GM23338 (cell line): ENCODE measurements at regions not wholly inside any gene's neighbourhood (a gene's known extent, or its start where the extent isn't known, plus 50 kb on each side); places are given as distances from the start of the nearest gene placed in this dataset.

ENCODE experiments used
- ATAC-seq: fragments of 200-7000 bp; cut with Tn5 transposase; 3 replicates; pipeline ENCODE4 v1.9.1; 2020
- DNase-seq: peaks from one replicate; pipeline ENCODE4 v3.0.0-alpha.2; 2015; ENCODE audit warnings: low spot score
- H2AFZ ChIP-seq: fragments of 200-600 bp; sonication (generic); 2 replicates; pipeline ENCODE4 v1.8.0; 2016; ENCODE audit warnings: antibody characterized with exemption, mild to moderate bottlenecking, moderate library complexity
- H3F3A ChIP-seq: fragments of 200-600 bp; sonication (generic); replicated peaks from 2 replicates; pipeline ENCODE4 v1.8.0; 2017; ENCODE audit warnings: antibody characterized with exemption, mixed run types, low read depth
- H3K27ac ChIP-seq: fragments of 200-600 bp; sonication (generic); 2 replicates; pipeline ENCODE4 v1.6.1; 2016; ENCODE audit warnings: low read depth
- H3K27me3 ChIP-seq: fragments of 200-600 bp; sonication (generic); 2 replicates; pipeline ENCODE4 v1.8.0; 2016; ENCODE audit warnings: mild to moderate bottlenecking, mixed run types, moderate library complexity; ENCODE audit not compliant: insufficient read depth
- H3K36me3 ChIP-seq: fragments of 200-600 bp; sonication (generic); 2 replicates; pipeline ENCODE4 v1.8.0; 2016; ENCODE audit warnings: mild to moderate bottlenecking; ENCODE audit not compliant: insufficient read depth
- H3K4me1 ChIP-seq: fragments of 200-600 bp; sonication (generic); 2 replicates; pipeline ENCODE4 v1.8.0; 2016; ENCODE audit warnings: mild to moderate bottlenecking, moderate library complexity; ENCODE audit not compliant: insufficient read depth
- H3K4me2 ChIP-seq: fragments of 200-600 bp; sonication (generic); 2 replicates; pipeline ENCODE4 v1.7.1; 2017; ENCODE audit warnings: mixed run types
- H3K4me3 ChIP-seq: fragments of 200-600 bp; sonication (generic); 2 replicates; pipeline ENCODE4 v1.6.1; 2016; ENCODE audit warnings: mixed run types
- H3K79me2 ChIP-seq: fragments of 200-600 bp; sonication (generic); replicated peaks from 2 replicates; pipeline ENCODE4 v1.8.0; 2017; ENCODE audit warnings: mild to moderate bottlenecking; ENCODE audit not compliant: insufficient read depth
- H3K9me2 ChIP-seq: fragments of 200-600 bp; sonication (generic); 2 replicates; pipeline ENCODE4 v1.8.0; 2017; ENCODE audit not compliant: insufficient read depth
- H4K20me1 ChIP-seq: fragments of 200-600 bp; sonication (generic); replicated peaks from 2 replicates; pipeline ENCODE4 v1.8.0; 2017; ENCODE audit warnings: mild to moderate bottlenecking; ENCODE audit not compliant: insufficient read depth
- H3K27ac Mint-ChIP-seq: 2 replicates; pipeline ENCODE4 v1.8.0; 2020; ENCODE audit warnings: inconsistent platforms, mild to moderate bottlenecking, moderate library complexity, mixed read lengths
- H3K27me3 Mint-ChIP-seq: 3 replicates; pipeline ENCODE4 v1.8.0; 2022; ENCODE audit warnings: low read depth, mild to moderate bottlenecking, moderate library complexity, mixed read lengths, inconsistent platforms; ENCODE audit not compliant: insufficient read depth, poor library complexity
- H3K36me3 Mint-ChIP-seq: 3 replicates; pipeline ENCODE4 v1.8.0; 2021; ENCODE audit warnings: low read depth, mild to moderate bottlenecking, inconsistent platforms, moderate library complexity, mixed read lengths
- H3K4me1 Mint-ChIP-seq: 3 replicates; pipeline ENCODE4 v1.8.0; 2020; ENCODE audit warnings: mild to moderate bottlenecking, inconsistent platforms, mixed read lengths
- H3K4me3 Mint-ChIP-seq: 3 replicates; pipeline ENCODE4 v1.8.0; 2021; ENCODE audit warnings: moderate library complexity, mild to moderate bottlenecking, inconsistent platforms, mixed read lengths
- H3K9me3 Mint-ChIP-seq: 3 replicates; pipeline ENCODE4 v1.8.0; 2020; ENCODE audit warnings: moderate library complexity, mild to moderate bottlenecking, inconsistent platforms, mixed read lengths
- CREB1 ChIP-seq: fragments of 250-450 bp; sonication (Bioruptor Pico); IDR thresholded peaks from 2 replicates; pipeline ENCODE4 v1.5.0; 2020; ENCODE audit warnings: low read depth, mild to moderate bottlenecking, moderate library complexity
- EZH2phosphoT487 ChIP-seq: fragments of 200-600 bp; sonication (generic); IDR thresholded peaks from one replicate; pipeline ENCODE4 v1.8.1; 2018; ENCODE audit warnings: antibody characterized with exemption; ENCODE audit not compliant: unreplicated experiment
- JUNB ChIP-seq: IDR thresholded peaks from one replicate; pipeline ENCODE4 v1.6.1; 2016; ENCODE audit warnings: antibody characterized with exemption; ENCODE audit not compliant: unreplicated experiment
- NANOG ChIP-seq: IDR thresholded peaks from 2 replicates; pipeline ENCODE4 v1.6.1; 2016; ENCODE audit warnings: antibody characterized with exemption, borderline replicate concordance
- STAT1 ChIP-seq: IDR thresholded peaks from one replicate; pipeline ENCODE4 v1.6.1; 2016; ENCODE audit warnings: antibody characterized with exemption; ENCODE audit not compliant: unreplicated experiment
- ZNF114 ChIP-seq: fragments of 250-450 bp; sonication (Bioruptor Pico); IDR thresholded peaks from 2 replicates; pipeline ENCODE4 v1.5.0; 2020; ENCODE audit warnings: mild to moderate bottlenecking, moderate library complexity
- ZNF331 ChIP-seq: fragments of 250-450 bp; sonication (Bioruptor Pico); IDR thresholded peaks from 2 replicates; pipeline ENCODE4 v1.5.0; 2020; ENCODE audit warnings: low read depth, mild to moderate bottlenecking, moderate library complexity
- TF ChIP-seq, protein P1 (sequence below): fragments of 250-450 bp; sonication (Bioruptor Pico); IDR thresholded peaks from 2 replicates; pipeline ENCODE4 v1.5.0; 2020; ENCODE audit warnings: mild to moderate bottlenecking, moderate library complexity

DNA sequence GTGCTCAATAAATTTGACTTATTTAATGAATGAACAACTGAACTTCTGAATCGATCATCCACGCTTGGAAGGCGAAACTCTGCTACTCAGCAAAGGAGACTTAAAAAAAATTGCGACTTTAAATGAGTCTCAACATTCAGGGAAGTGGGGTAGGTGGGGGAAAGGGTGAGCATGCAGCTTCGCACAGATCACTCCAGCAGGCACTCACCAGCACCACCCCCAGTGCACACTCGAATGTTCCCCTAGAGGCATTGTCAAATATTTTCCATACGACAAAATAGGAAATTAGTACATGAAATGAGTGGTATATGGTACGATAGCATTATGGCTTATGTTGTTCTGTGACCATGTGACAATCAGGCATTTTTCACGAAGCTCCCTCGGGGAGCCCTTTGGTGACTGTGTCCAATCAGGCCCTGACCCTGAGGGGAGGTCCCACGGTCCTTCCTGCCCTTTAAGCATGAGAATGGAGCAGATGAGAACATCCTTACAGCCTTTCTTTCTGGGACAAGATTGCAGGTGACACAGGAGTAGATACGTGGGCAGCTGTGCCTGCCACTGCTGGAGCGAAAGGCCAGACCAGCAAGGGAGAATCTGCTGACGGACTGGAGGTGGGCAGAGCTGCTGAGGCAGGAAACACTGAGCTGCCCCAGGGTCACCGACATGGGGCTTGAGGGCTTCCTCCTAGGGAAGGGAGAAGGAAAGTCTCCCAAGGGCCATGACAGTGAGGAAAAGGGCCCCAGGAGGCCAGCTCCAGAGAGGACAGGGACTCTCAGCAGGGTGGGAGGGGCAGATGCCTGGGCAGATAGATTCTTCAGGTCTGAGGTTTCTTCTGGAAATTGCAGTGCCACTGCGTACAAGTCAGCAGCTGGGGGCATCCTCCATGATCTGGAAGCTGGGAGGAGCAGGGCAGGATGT is 101.3 kb upstream of the ID2 start (continued):
- TF ChIP-seq, protein P1, sequence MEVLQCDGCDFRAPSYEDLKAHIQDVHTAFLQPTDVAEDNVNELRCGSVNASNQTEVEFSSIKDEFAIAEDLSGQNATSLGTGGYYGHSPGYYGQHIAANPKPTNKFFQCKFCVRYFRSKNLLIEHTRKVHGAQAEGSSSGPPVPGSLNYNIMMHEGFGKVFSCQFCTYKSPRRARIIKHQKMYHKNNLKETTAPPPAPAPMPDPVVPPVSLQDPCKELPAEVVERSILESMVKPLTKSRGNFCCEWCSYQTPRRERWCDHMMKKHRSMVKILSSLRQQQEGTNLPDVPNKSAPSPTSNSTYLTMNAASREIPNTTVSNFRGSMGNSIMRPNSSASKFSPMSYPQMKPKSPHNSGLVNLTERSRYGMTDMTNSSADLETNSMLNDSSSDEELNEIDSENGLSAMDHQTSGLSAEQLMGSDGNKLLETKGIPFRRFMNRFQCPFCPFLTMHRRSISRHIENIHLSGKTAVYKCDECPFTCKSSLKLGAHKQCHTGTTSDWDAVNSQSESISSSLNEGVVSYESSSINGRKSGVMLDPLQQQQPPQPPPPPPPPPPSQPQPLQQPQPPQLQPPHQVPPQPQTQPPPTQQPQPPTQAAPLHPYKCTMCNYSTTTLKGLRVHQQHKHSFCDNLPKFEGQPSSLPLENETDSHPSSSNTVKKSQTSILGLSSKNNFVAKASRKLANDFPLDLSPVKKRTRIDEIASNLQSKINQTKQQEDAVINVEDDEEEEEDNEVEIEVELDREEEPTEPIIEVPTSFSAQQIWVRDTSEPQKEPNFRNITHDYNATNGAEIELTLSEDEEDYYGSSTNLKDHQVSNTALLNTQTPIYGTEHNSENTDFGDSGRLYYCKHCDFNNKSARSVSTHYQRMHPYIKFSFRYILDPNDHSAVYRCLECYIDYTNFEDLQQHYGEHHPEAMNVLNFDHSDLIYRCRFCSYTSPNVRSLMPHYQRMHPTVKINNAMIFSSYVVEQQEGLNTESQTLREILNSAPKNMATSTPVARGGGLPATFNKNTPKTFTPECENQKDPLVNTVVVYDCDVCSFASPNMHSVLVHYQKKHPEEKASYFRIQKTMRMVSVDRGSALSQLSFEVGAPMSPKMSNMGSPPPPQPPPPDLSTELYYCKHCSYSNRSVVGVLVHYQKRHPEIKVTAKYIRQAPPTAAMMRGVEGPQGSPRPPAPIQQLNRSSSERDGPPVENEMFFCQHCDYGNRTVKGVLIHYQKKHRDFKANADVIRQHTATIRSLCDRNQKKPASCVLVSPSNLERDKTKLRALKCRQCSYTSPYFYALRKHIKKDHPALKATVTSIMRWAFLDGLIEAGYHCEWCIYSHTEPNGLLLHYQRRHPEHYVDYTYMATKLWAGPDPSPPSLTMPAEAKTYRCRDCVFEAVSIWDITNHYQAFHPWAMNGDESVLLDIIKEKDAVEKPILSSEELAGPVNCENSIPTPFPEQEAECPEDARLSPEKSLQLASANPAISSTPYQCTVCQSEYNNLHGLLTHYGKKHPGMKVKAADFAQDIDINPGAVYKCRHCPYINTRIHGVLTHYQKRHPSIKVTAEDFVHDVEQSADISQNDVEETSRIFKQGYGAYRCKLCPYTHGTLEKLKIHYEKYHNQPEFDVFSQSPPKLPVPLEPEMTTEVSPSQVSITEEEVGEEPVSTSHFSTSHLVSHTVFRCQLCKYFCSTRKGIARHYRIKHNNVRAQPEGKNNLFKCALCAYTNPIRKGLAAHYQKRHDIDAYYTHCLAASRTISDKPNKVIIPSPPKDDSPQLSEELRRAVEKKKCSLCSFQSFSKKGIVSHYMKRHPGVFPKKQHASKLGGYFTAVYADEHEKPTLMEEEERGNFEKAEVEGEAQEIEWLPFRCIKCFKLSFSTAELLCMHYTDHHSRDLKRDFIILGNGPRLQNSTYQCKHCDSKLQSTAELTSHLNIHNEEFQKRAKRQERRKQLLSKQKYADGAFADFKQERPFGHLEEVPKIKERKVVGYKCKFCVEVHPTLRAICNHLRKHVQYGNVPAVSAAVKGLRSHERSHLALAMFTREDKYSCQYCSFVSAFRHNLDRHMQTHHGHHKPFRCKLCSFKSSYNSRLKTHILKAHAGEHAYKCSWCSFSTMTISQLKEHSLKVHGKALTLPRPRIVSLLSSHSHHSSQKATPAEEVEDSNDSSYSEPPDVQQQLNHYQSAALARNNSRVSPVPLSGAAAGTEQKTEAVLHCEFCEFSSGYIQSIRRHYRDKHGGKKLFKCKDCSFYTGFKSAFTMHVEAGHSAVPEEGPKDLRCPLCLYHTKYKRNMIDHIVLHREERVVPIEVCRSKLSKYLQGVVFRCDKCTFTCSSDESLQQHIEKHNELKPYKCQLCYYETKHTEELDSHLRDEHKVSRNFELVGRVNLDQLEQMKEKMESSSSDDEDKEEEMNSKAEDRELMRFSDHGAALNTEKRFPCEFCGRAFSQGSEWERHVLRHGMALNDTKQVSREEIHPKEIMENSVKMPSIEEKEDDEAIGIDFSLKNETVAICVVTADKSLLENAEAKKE (CRISPR knock-in tag) = no peak
- no peak for TF ChIP-seq JUNB
- TF ChIP-seq EZH2phosphoT487 = no peak
- TF ChIP-seq CREB1 (CRISPR knock-in tag) = no peak
- no peak for TF ChIP-seq ZNF114 (CRISPR knock-in tag)
- no peak for TF ChIP-seq STAT1

DNA sequence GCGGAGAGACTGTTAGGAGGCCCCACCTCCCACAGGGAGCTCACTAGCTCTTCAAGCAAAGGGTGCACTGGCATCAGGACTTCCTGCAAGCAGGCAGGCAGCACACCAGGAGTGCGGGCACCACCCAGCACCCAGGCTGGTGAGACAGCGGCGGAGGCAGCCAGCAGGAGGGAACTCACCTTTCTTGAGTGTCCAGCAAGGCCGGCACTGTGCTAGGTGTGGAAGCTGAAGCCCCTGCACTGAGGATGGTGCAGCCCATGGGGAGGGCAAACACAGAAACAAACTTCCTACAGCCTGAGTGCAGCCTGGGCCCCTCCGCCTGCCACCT is 100.7 kb upstream of the ID2 start:
- H3K4me1 ChIP-seq = peaks cover 12% of the 10 kb centered on the region
- H3K36me3 ChIP-seq = no peaks in the 10 kb centered on the region
- no peak overlapping the region for H3K4me3 Mint-ChIP-seq
- no peaks in the 10 kb centered on the region for H3F3A ChIP-seq
- H3K79me2 ChIP-seq = no peaks in the 10 kb centered on the region
- peaks cover 14% of the 10 kb centered on the region for H3K27me3 Mint-ChIP-seq
- DNase-seq (no peak), ATAC-seq (no peak)
- no peaks in the 10 kb centered on the region for H3K27me3 ChIP-seq
- no peaks in the 10 kb centered on the region for H4K20me1 ChIP-seq
- H3K4me2 ChIP-seq = no peak overlapping the region
- H3K36me3 Mint-ChIP-seq = no peaks in the 10 kb centered on the region
- TF ChIP-seq, protein P1 (CRISPR knock-in tag) = no peak
- TF ChIP-seq ZNF114 (CRISPR knock-in tag) (no peak), JUNB (no peak), NANOG (no peak), ZNF331 (CRISPR knock-in tag) (no peak)
- H3K9me2 ChIP-seq = no peaks in the 10 kb centered on the region
- no peaks in the 10 kb centered on the region for H3K9me3 Mint-ChIP-seq
- H3K4me3 ChIP-seq = no peak overlapping the region
- H3K4me1 Mint-ChIP-seq = peaks cover 47% of the 10 kb centered on the region
- H3K27ac ChIP-seq = no peak overlapping the region
- H2AFZ ChIP-seq = no peak overlapping the region
- no peak overlapping the region for H3K27ac Mint-ChIP-seq
